GM04503 (cell line): ENCODE measurements at regions not wholly inside any gene's neighbourhood (a gene's known extent, or its start where the extent isn't known, plus 50 kb on each side); places are given as distances from the start of the nearest gene placed in this dataset.
A peak's percentile ranks its signal among the peaks of the same experiment; 100 is the strongest.
"Not testable (repeated sequence)": the region's sequence is repeated elsewhere in the genome, so short reads cannot be mapped to it uniquely, and the experiment has no call there.

Experiments
- DNase-seq: peaks from one replicate; pipeline ENCODE4 v3.0.0-alpha.2; 2012; ENCODE audit warnings: low read depth

GRCh38 chr6:131430531-131430930 lies 142.5 kb upstream of the ARG1 start:
- DNase-seq = no peak

- DNase-seq = no peak
Observed at GRCh38 chr6:131431718-131432117, 141.3 kb upstream of the ARG1 start.

GRCh38 chr6:131433927-131434326 lies 139.1 kb upstream of the ARG1 start:
- no peak for DNase-seq

GRCh38 chr6:131436358-131436757 lies 136.7 kb upstream of the ARG1 start:
- no peak for DNase-seq

GRCh38 chr6:131443014-131443413 lies 130.0 kb upstream of the ARG1 start:
- DNase-seq = no peak

GRCh38 chr6:131443514-131443913 lies 129.5 kb upstream of the ARG1 start:
- DNase-seq = no peak

- DNase-seq = not testable (repeated sequence)
Observed at GRCh38 chr6:131445356-131445755, 127.7 kb upstream of the ARG1 start.

GRCh38 chr6:131450861-131451260 lies 122.2 kb upstream of the ARG1 start:
- no peak for DNase-seq

GRCh38 chr6:131451321-131452144 lies 121.5 kb upstream of the ARG1 start:
- no peak for DNase-seq

GRCh38 chr6:131453803-131454202 lies 119.2 kb upstream of the ARG1 start:
- DNase-seq = no peak

- DNase-seq = no peak
Observed at GRCh38 chr6:131456565-131456964, 116.5 kb upstream of the ARG1 start.

- no peak for DNase-seq
Observed at GRCh38 chr6:131459005-131459404, 114.0 kb upstream of the ARG1 start.

GRCh38 chr6:131460614-131461000 lies 112.4 kb upstream of the ARG1 start:
- no peak for DNase-seq

GRCh38 chr6:131469130-131469529 lies 103.9 kb upstream of the ARG1 start:
- DNase-seq = peak; percentile 6

- DNase-seq = no peak
Observed at GRCh38 chr6:131470534-131470933, 102.5 kb upstream of the ARG1 start.

GRCh38 chr6:131471331-131471730 lies 101.7 kb upstream of the ARG1 start:
- no peak for DNase-seq

GRCh38 chr6:131473303-131473702 lies 99.7 kb upstream of the ARG1 start:
- DNase-seq = not testable (repeated sequence)

GRCh38 chr6:131476362-131476761 lies 96.7 kb upstream of the ARG1 start:
- no peak for DNase-seq

GRCh38 chr6:131478740-131479211 lies 94.2 kb upstream of the ARG1 start:
- not testable (repeated sequence) for DNase-seq

GRCh38 chr6:131486608-131487007 lies 86.4 kb upstream of the ARG1 start:
- no peak for DNase-seq

GRCh38 chr6:131488780-131489179 lies 84.2 kb upstream of the ARG1 start:
- no peak for DNase-seq

GRCh38 chr6:131490441-131490840 lies 82.6 kb upstream of the ARG1 start:
- DNase-seq = no peak

- no peak for DNase-seq
Observed at GRCh38 chr6:131492932-131493573, 80.0 kb upstream of the ARG1 start.
